MM.1S (cell line): ENCODE measurements at regions not wholly inside any gene's neighbourhood (a gene's known extent, or its start where the extent isn't known, plus 50 kb on each side); places are given as distances from the start of the nearest gene placed in this dataset.

ENCODE experiments used
- DNase-seq: peaks from one replicate; pipeline ENCODE4 v3.0.0-alpha.2; 2015
- H2AFZ ChIP-seq: fragments of 300-600 bp; sonication (generic); 2 replicates; pipeline ENCODE4 v1.6.0; 2016; ENCODE audit warnings: antibody characterized with exemption, low read length
- H3F3A ChIP-seq: fragments of 300-600 bp; sonication (generic); 2 replicates; pipeline ENCODE4 v1.6.1; 2016; ENCODE audit warnings: mild to moderate bottlenecking, antibody characterized with exemption, low read length, moderate library complexity, mixed read lengths; ENCODE audit not compliant: insufficient read depth
- H3K27ac ChIP-seq: fragments of 300-600 bp; sonication (generic); 2 replicates; pipeline ENCODE4 v1.5.1; 2016; ENCODE audit warnings: mild to moderate bottlenecking, low read length
- H3K27me3 ChIP-seq: fragments of 300-600 bp; sonication (generic); replicated peaks from 2 replicates; pipeline ENCODE4 v1.6.0; 2016; ENCODE audit warnings: low read length; ENCODE audit not compliant: insufficient read depth
- H3K36me3 ChIP-seq: fragments of 300-600 bp; sonication (generic); replicated peaks from 2 replicates; pipeline ENCODE4 v1.6.1; 2016; ENCODE audit warnings: mild to moderate bottlenecking, low read length, mixed read lengths; ENCODE audit not compliant: insufficient read depth
- H3K4me1 ChIP-seq: fragments of 300-600 bp; sonication (generic); 2 replicates; pipeline ENCODE4 v1.6.1; 2016; ENCODE audit warnings: low read length, mixed read lengths
- H3K4me2 ChIP-seq: fragments of 300-600 bp; sonication (generic); 2 replicates; pipeline ENCODE4 v1.6.0; 2016; ENCODE audit warnings: low read depth, low read length
- H3K4me3 ChIP-seq: fragments of 300-600 bp; sonication (generic); 2 replicates; pipeline ENCODE4 v1.5.1; 2016; ENCODE audit warnings: low read length, mixed read lengths
- H3K79me2 ChIP-seq: fragments of 300-600 bp; sonication (generic); 2 replicates; pipeline ENCODE4 v1.6.1; 2016; ENCODE audit warnings: mixed run types, low read length, mixed read lengths
- H3K9ac ChIP-seq: fragments of 300-600 bp; sonication (generic); 2 replicates; pipeline ENCODE4 v1.6.1; 2016; ENCODE audit warnings: low read length, mixed read lengths
- H3K9me2 ChIP-seq: fragments of 300-600 bp; sonication (generic); replicated peaks from 2 replicates; pipeline ENCODE4 v1.6.1; 2016; ENCODE audit warnings: mild to moderate bottlenecking, low read length, mixed read lengths; ENCODE audit not compliant: insufficient read depth
- H3K9me3 ChIP-seq: fragments of 300-600 bp; sonication (generic); replicated peaks from 2 replicates; pipeline ENCODE4 v1.6.1; 2016; ENCODE audit warnings: mild to moderate bottlenecking, low read length, mixed read lengths; ENCODE audit not compliant: insufficient read depth
- H4K20me1 ChIP-seq: fragments of 300-600 bp; sonication (generic); 2 replicates; pipeline ENCODE4 v1.6.1; 2016; ENCODE audit warnings: mild to moderate bottlenecking, low read length, moderate library complexity, mixed read lengths; ENCODE audit not compliant: insufficient read depth
- CTCF ChIP-seq: fragments of 300-600 bp; sonication (generic); IDR thresholded peaks from 2 replicates; pipeline ENCODE4 v1.5.1; 2016; ENCODE audit warnings: antibody characterized with exemption, low read length, mixed read lengths
- EZH2 ChIP-seq: fragments of 300-600 bp; sonication (generic); optimal IDR thresholded peaks from 2 replicates; pipeline ENCODE3; 2017; ENCODE audit warnings: low read depth, mild to moderate bottlenecking, antibody characterized with exemption, low read length, mixed read lengths
- EZH2phosphoT487 ChIP-seq: fragments of 300-600 bp; sonication (generic); IDR thresholded peaks from 2 replicates; pipeline ENCODE4 v1.6.1; 2018; ENCODE audit warnings: antibody characterized with exemption, low read length

GRCh38 chr13:104025303-104025702, 959.1 kb upstream of the SLC10A2 start:
- Histone ChIP-seq H3K4me1 (no peaks in the 10 kb centered on the region), H3K9me2 (no peaks in the 10 kb centered on the region), H3K9me3 (no peaks in the 10 kb centered on the region), H3K4me2 (no peak overlapping the region), H3K4me3 (no peak overlapping the region), H3K9ac (no peak overlapping the region), H4K20me1 (no peaks in the 10 kb centered on the region), H3K79me2 (no peaks in the 10 kb centered on the region), H3K27me3 (no peaks in the 10 kb centered on the region), H3K27ac (no peak overlapping the region), H3K36me3 (no peaks in the 10 kb centered on the region), H3F3A (no peaks in the 10 kb centered on the region), H2AFZ (no peak overlapping the region)
- DNase-seq: no peak
- no peak for TF ChIP-seq EZH2phosphoT487
- TF ChIP-seq CTCF: no peak
- TF ChIP-seq EZH2: no peak

GRCh38 chr13:104024416-104025170, 958.4 kb upstream of the SLC10A2 start:
- H3K79me2 ChIP-seq: no peaks in the 10 kb centered on the region
- no peaks in the 10 kb centered on the region for H3K4me1 ChIP-seq
- TF ChIP-seq CTCF (no peak), EZH2 (no peak)
- no peak overlapping the region for H3K27ac ChIP-seq
- no peak overlapping the region for H3K9ac ChIP-seq
- H3K36me3 ChIP-seq: no peaks in the 10 kb centered on the region
- H2AFZ ChIP-seq: no peak overlapping the region
- H3F3A ChIP-seq: no peaks in the 10 kb centered on the region
- H3K4me2 ChIP-seq: no peak overlapping the region
- no peaks in the 10 kb centered on the region for H4K20me1 ChIP-seq
- DNase-seq: no peak
- no peaks in the 10 kb centered on the region for H3K9me3 ChIP-seq
- H3K9me2 ChIP-seq: no peaks in the 10 kb centered on the region
- no peaks in the 10 kb centered on the region for H3K27me3 ChIP-seq
- H3K4me3 ChIP-seq: no peak overlapping the region

GRCh38 chr13:104021806-104022397, 955.7 kb upstream of the SLC10A2 start:
- H3K79me2 ChIP-seq: no peaks in the 10 kb centered on the region
- no peak for TF ChIP-seq CTCF
- no peak for TF ChIP-seq EZH2
- TF ChIP-seq EZH2phosphoT487: no peak
- DNase-seq: no peak
- H3K9me3 ChIP-seq: no peaks in the 10 kb centered on the region
- no peak overlapping the region for H3K27ac ChIP-seq
- no peaks in the 10 kb centered on the region for H4K20me1 ChIP-seq
- H3K36me3 ChIP-seq: no peaks in the 10 kb centered on the region
- H3K4me1 ChIP-seq: no peaks in the 10 kb centered on the region
- H3K9me2 ChIP-seq: no peaks in the 10 kb centered on the region
- H3K4me2 ChIP-seq: no peak overlapping the region
- H3K27me3 ChIP-seq: no peaks in the 10 kb centered on the region
- no peak overlapping the region for H2AFZ ChIP-seq
- no peaks in the 10 kb centered on the region for H3F3A ChIP-seq
- H3K4me3 ChIP-seq: no peak overlapping the region
- no peak overlapping the region for H3K9ac ChIP-seq
